OCI-LY3 (cell line): ENCODE measurements at regions not wholly inside any gene's neighbourhood (a gene's known extent, or its start where the extent isn't known, plus 50 kb on each side); places are given as distances from the start of the nearest gene placed in this dataset.

Source experiments
- EZH2phosphoT487 ChIP-seq: fragments of 200-600 bp; shearing (Covaris generic); IDR thresholded peaks from 2 replicates; pipeline ENCODE4 v1.6.1; 2018; ENCODE audit warnings: antibody characterized with exemption, mixed run types, low read depth
- TF ChIP-seq, protein P1 (sequence below): fragments of 200-600, 300-600 bp; sonication (generic); IDR thresholded peaks from 2 replicates; pipeline ENCODE4 v1.5.1; 2014; ENCODE audit warnings: antibody characterized with exemption, low read length, low read depth

DNA sequence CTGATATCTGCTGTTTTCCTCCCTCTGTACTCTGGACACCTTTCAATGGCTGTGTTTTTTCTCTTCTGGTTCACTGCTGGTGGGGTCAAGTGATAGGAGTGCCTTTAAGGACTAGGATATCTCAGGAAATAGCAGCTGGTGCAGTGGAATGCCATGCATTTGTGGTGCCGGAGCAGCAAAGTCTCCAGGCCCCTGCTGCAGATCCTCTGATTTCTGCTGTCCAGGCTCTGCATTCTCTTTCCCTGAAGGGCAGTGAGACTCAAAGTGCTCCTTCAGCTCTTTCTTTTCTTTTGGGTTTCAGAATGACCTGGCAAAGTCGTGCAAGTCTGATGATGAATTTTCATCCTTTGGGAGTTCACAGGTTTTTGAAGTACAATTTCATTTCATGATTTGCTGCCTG, 774.3 kb downstream of the FAM181B start:
- TF ChIP-seq, protein P1, sequence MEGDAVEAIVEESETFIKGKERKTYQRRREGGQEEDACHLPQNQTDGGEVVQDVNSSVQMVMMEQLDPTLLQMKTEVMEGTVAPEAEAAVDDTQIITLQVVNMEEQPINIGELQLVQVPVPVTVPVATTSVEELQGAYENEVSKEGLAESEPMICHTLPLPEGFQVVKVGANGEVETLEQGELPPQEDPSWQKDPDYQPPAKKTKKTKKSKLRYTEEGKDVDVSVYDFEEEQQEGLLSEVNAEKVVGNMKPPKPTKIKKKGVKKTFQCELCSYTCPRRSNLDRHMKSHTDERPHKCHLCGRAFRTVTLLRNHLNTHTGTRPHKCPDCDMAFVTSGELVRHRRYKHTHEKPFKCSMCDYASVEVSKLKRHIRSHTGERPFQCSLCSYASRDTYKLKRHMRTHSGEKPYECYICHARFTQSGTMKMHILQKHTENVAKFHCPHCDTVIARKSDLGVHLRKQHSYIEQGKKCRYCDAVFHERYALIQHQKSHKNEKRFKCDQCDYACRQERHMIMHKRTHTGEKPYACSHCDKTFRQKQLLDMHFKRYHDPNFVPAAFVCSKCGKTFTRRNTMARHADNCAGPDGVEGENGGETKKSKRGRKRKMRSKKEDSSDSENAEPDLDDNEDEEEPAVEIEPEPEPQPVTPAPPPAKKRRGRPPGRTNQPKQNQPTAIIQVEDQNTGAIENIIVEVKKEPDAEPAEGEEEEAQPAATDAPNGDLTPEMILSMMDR: no peak
- TF ChIP-seq EZH2phosphoT487: no peak
